ENCODE measurements at regions not wholly inside any gene's neighbourhood (a gene's known extent, or its start where the extent isn't known, plus 50 kb on each side); places are given as distances from the start of the nearest gene placed in this dataset.

- no peak for DNase-seq (ENCODE audit: low read depth in 1 of 2, low spot score in 1 of 2)
- in situ Hi-C loops (cut with HindIII; ENCODE audit: low pct_unique_long_range_greater_than_20kb, low sequenced_read_pairs) = no loop called here
- TF ChIP-seq JUND (IDR thresholded peaks at IDR 0.05; ENCODE audit: low read depth) = no peak
Observed at GRCh38 chr22:48207919-48208535, 1445.6 kb downstream of the TBC1D22A start.

- in situ Hi-C loops (cut with HindIII; ENCODE audit: low pct_unique_long_range_greater_than_20kb, low sequenced_read_pairs) = no loop called here
- no peak for DNase-seq (ENCODE audit: low read depth in 1 of 2, low spot score in 1 of 2)
- no peak for TF ChIP-seq JUND (IDR thresholded peaks at IDR 0.05; ENCODE audit: low read depth)
Observed at GRCh38 chr22:48205790-48206189, 1443.3 kb downstream of the TBC1D22A start.

- in situ Hi-C loops (cut with HindIII; ENCODE audit: low pct_unique_long_range_greater_than_20kb, low sequenced_read_pairs) = no loop called here
- TF ChIP-seq JUND (IDR thresholded peaks at IDR 0.05; ENCODE audit: low read depth) = no peak
- no peak for DNase-seq (ENCODE audit: low read depth in 1 of 2, low spot score in 1 of 2)
Observed at GRCh38 chr22:48205161-48205560, 1442.7 kb downstream of the TBC1D22A start.

GRCh38 chr22:48204296-48204695 lies 1441.8 kb downstream of the TBC1D22A start:
- in situ Hi-C loops (cut with HindIII; ENCODE audit: low pct_unique_long_range_greater_than_20kb, low sequenced_read_pairs) = no loop called here
- TF ChIP-seq JUND (IDR thresholded peaks at IDR 0.05; ENCODE audit: low read depth) = no peak
- DNase-seq (ENCODE audit: low read depth in 1 of 2, low spot score in 1 of 2) = no peak

- in situ Hi-C loops (cut with HindIII; ENCODE audit: low pct_unique_long_range_greater_than_20kb, low sequenced_read_pairs) = no loop called here
- TF ChIP-seq JUND (IDR thresholded peaks at IDR 0.05; ENCODE audit: low read depth) = no peak
Observed at GRCh38 chr22:48199667-48200066, 1437.2 kb downstream of the TBC1D22A start.

GRCh38 chr22:48198489-48199459 lies 1436.3 kb downstream of the TBC1D22A start:
- in situ Hi-C loops (cut with HindIII; ENCODE audit: low pct_unique_long_range_greater_than_20kb, low sequenced_read_pairs) = no loop called here
- no peak for DNase-seq (ENCODE audit: low read depth in 1 of 2, low spot score in 1 of 2)
- no peak for TF ChIP-seq JUND (IDR thresholded peaks at IDR 0.05; ENCODE audit: low read depth)

More at GRCh38 chr22:48199667-48200066, 1437.2 kb downstream of the TBC1D22A start:
- no peak for DNase-seq (ENCODE audit: low read depth in 1 of 2, low spot score in 1 of 2)

- no peak for DNase-seq (ENCODE audit: low read depth in 1 of 2, low spot score in 1 of 2)
- in situ Hi-C loops (cut with HindIII; ENCODE audit: low pct_unique_long_range_greater_than_20kb, low sequenced_read_pairs) = no loop called here
- TF ChIP-seq JUND (IDR thresholded peaks at IDR 0.05; ENCODE audit: low read depth) = no peak
Observed at GRCh38 chr22:48197189-48197690, 1434.8 kb downstream of the TBC1D22A start.

- in situ Hi-C loops (cut with HindIII; ENCODE audit: low pct_unique_long_range_greater_than_20kb, low sequenced_read_pairs) = no loop called here
- no peak for DNase-seq (ENCODE audit: low read depth in 1 of 2, low spot score in 1 of 2)
- TF ChIP-seq JUND (IDR thresholded peaks at IDR 0.05; ENCODE audit: low read depth) = no peak
Observed at GRCh38 chr22:48192920-48193319, 1430.5 kb downstream of the TBC1D22A start.

GRCh38 chr22:48192071-48192470 lies 1429.6 kb downstream of the TBC1D22A start:
- TF ChIP-seq JUND (IDR thresholded peaks at IDR 0.05; ENCODE audit: low read depth) = no peak
- DNase-seq (ENCODE audit: low read depth in 1 of 2, low spot score in 1 of 2) = no peak
- in situ Hi-C loops (cut with HindIII; ENCODE audit: low pct_unique_long_range_greater_than_20kb, low sequenced_read_pairs) = no loop called here

- no peak for DNase-seq (ENCODE audit: low read depth in 1 of 2, low spot score in 1 of 2)
- in situ Hi-C loops (cut with HindIII; ENCODE audit: low pct_unique_long_range_greater_than_20kb, low sequenced_read_pairs) = no loop called here
- TF ChIP-seq JUND (IDR thresholded peaks at IDR 0.05; ENCODE audit: low read depth) = no peak
Observed at GRCh38 chr22:48188231-48188721, 1425.8 kb downstream of the TBC1D22A start.

- DNase-seq (ENCODE audit: low read depth in 1 of 2, low spot score in 1 of 2) = no peak
- in situ Hi-C loops (cut with HindIII; ENCODE audit: low pct_unique_long_range_greater_than_20kb, low sequenced_read_pairs) = no loop called here
- no peak for TF ChIP-seq JUND (IDR thresholded peaks at IDR 0.05; ENCODE audit: low read depth)
Observed at GRCh38 chr22:48187356-48187755, 1424.9 kb downstream of the TBC1D22A start.

- DNase-seq (ENCODE audit: low read depth in 1 of 2, low spot score in 1 of 2) = no peak
- in situ Hi-C loops (cut with HindIII; ENCODE audit: low pct_unique_long_range_greater_than_20kb, low sequenced_read_pairs) = no loop called here
- no peak for TF ChIP-seq JUND (IDR thresholded peaks at IDR 0.05; ENCODE audit: low read depth)
Observed at GRCh38 chr22:48186146-48186790, 1423.8 kb downstream of the TBC1D22A start.
